ENCODE measurements at regions not wholly inside any gene's neighbourhood (a gene's known extent, or its start where the extent isn't known, plus 50 kb on each side); places are given as distances from the start of the nearest gene placed in this dataset.
"Not testable (repeated sequence)": the region's sequence is repeated elsewhere in the genome, so short reads cannot be mapped to it uniquely, and the experiment has no call there.

- DNase-seq: no peak
These were observed 159.1 kb upstream of the WDR1 start for GRCh38 chr4:10275696-10276095.

DNA sequence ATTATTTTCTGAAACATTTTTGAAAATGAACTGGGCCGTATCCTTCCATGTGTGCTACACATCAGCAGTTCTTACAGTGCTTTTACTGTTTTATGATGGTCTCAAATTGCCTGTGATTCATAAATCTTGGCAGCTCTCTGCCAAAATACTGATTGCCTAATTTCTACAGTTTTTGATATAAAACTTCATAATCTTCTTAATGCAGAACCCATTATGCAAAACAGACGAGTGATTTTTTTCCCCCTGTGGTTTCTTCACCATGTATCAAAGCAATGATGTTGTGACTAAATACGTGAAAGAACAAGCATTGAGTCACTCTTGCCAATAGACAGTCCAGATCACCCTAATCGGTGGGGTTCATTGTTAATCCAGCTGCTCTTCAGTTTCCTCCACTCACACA lies 156.4 kb upstream of the WDR1 start:
- no peak for DNase-seq

GRCh38 chr4:10272511-10272910 lies 155.9 kb upstream of the WDR1 start:
- no peak for DNase-seq

DNA sequence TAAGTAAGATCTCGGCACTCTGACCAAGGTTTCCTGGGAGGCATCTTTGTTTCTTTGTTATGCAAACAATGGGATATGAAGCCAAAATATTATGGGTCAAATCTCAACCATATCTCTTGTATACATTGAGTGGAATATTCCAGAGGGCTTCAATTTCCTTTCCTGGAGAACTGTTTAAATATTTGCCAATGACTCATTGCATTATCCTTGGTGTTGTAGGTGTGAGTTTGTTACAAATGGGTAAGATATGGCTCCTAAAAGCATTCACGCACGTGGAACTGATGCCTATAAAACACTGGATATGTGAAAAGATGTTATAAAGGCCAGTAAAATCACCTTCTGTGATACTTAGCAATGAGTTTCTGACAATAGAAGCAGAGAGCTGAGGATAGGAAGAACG lies 150.5 kb upstream of the WDR1 start:
- DNase-seq: no peak

DNA sequence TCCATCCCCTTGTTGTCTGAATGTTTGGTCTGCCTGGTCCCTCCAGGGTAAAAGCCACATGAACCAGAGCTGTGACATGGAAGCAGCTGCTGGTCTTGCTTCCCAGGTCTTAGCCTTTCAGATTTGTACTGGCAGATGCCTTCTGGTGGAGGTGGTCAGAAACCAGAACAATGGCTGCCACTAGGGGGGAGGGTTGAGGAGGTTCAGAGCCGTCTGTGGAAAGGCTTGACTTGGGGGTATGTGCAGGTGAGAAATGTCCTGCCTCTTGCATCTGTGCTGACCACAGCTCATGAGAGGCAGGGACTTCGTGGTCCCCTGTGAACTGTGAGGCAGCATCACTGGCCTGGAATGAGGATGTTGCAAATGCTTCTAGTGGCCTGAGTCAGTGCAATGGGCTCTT lies 144.2 kb upstream of the WDR1 start:
- no peak for DNase-seq

DNA sequence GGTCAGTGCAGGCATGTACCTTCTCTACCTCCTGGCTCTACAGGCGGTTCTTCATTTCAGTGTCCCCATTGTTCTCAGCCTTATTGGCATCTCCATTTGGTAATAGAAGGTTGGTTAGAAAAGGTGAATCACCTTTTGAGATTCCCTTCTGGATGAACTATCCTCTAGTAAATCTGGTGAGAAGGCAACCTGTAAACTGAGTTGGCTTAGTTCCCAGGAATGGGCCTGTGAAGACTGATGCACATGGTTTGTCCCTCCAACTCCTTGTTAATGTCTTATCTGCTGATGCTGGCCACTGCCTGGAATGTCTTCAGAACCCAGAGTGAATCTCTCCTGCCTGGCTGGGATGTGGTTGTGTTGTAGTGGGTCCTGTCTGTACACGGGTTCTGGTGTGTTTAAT lies 143.4 kb upstream of the WDR1 start:
- DNase-seq: no peak

DNA sequence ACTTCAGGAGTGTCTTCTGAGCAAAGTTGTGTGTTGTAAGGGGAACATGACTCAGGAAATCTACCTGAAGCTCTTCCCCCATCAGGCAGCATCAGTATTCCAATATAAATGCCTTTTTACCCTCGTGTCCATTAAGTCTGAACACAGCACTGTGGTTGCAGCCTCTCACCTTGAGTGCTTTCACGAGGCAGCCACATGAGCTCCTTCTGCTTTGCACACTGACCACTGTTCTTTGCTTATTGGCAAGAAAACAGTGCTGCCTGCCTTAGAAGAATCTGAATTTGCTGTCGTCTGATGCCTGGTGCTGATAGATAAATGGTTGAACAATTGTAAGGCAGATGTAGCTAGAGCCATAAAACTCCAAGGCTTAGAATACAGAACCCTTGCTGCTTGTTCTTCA lies 139.6 kb upstream of the WDR1 start:
- no peak for DNase-seq

- no peak for DNase-seq
These were observed 137.2 kb upstream of the WDR1 start for GRCh38 chr4:10253765-10254164.

DNA sequence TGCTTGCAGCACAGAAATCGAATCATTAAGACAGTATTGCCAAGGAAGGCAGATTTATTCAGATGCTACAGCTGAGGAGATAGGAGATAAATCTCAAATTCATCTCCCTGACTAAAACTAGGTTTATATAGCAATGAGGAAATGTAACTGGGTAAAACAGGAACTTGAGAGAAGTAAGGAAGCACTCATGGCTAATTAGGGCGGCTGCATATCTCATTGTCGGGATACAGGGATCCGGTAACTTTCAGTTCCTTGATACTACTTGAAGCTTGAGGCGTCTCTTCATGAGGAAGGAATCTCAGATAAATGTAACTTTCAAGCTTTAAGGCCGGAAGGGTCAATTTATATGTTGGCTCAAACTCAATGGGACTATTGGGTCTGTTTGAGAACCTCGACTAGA lies 129.2 kb upstream of the WDR1 start:
- DNase-seq: no peak

GRCh38 chr4:10243856-10244255 lies 127.3 kb upstream of the WDR1 start:
- no peak for DNase-seq

DNA sequence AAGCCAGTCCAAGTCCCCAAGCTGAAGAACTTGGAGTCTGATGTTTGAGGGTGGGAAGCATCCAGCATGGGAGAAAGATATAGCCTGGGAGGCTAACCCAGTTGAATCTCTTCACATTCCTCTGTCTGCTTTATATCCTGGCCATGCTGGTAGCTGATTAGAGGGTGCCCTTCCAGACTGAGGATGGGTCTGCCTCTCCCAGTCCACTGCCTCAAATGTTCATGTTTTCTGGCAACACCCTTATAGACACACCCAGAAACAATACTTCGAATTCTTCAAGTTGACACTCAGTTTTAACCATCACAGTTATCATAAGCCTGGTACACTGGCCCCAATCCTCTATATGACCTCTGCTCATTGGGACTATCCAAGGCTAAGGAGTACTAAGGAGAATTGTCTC lies 124.1 kb upstream of the WDR1 start:
- no peak for DNase-seq

- DNase-seq: no peak
These were observed 123.5 kb upstream of the WDR1 start for GRCh38 chr4:10239982-10240654.

- DNase-seq: no peak
These were observed 120.5 kb upstream of the WDR1 start for GRCh38 chr4:10237131-10237530.

- DNase-seq: no peak
These were observed 115.5 kb upstream of the WDR1 start for GRCh38 chr4:10232114-10232513.

DNA sequence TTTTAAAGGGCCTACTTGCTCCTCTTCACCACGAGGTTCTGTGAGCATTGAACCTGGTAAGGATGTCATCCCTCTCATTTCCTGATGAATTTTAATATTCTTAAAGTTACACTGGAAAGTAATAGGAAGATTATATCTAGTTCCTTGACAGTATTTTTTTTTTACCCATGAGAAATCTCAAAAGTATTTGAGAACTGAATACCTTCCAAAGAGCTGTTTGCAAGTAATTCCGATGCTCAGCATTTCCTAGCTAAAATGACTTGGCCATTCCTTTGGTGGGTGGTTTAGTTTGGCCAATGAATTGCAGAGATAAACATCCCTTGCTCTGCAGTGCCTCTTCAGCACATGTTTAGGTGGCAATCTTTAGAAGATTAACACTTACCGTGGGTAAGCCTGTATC lies 110.2 kb upstream of the WDR1 start:
- DNase-seq: no peak

DNA sequence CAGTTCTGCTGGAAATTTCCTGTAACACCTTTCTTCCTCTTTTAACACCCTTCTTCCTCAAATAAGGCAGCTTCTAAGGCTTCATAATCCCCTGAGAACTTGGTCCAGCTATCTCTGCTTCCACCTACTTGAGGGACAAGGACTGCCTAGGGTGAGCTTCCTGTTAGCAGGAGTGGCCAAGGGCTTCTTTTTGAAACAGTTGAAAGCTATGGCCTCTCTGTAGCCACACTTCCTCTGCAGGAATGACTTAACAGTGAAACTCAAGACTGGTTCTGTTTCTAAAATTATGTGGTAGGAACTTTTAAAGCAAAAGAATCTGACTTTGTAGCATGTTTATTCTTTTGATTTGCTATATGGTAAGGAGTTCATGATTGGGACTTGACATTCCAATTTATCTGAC lies 108.5 kb upstream of the WDR1 start:
- DNase-seq: no peak

- no peak for DNase-seq
These were observed 107.2 kb upstream of the WDR1 start for GRCh38 chr4:10223782-10224181.

GRCh38 chr4:10213481-10213880 lies 96.9 kb upstream of the WDR1 start:
- not testable (repeated sequence) for DNase-seq

- no peak for DNase-seq
These were observed 96.3 kb upstream of the WDR1 start for GRCh38 chr4:10212901-10213300.

GRCh38 chr4:10212400-10212799 lies 95.8 kb upstream of the WDR1 start:
- no peak for DNase-seq

DNA sequence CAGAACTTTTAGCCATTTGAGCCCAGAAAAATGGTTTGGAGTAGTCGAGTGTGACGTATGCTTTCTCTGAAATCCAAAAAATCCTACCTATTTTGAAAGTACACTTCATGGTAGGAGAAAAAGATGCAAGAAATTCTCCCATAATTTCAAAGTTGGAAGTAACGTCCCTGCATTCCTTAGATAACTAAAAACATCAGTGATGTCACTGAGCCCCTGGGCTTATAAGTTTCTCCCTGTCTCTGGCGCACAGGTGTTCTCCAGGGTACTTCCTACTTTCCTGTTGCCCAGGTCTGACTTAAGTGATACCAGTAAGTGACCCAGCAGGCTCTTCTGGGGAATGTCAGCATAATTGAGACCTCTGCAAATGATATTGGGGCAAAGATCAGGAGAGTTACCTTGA lies 90.5 kb upstream of the WDR1 start:
- no peak for DNase-seq

- no peak for DNase-seq
These were observed 88.6 kb upstream of the WDR1 start for GRCh38 chr4:10205223-10205622.

GRCh38 chr4:10204401-10205058 lies 87.9 kb upstream of the WDR1 start:
- no peak for DNase-seq

DNA sequence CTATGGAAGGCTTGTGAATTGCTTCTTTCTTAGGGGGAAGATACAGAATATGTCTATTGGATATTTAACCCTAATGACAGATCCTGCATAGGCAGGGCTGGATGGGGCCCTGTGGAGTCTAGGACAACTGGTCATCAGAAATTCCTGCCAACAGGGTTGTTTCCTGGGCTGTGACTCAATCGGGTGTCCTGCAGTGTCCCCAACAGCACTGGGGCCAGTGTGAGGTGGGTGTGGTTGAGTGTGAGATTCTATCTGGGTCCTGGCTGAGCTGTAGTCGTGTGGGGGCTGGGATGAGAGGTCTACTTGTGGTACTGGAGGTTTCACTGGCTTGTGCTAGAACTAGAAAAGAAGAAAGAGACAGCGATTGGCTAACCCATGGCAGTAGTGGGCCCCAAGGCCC lies 87.3 kb upstream of the WDR1 start:
- DNase-seq: no peak
